GM19438 (cell line): ENCODE measurements at regions not wholly inside any gene's neighbourhood (a gene's known extent, or its start where the extent isn't known, plus 50 kb on each side); places are given as distances from the start of the nearest gene placed in this dataset.
"Not testable (repeated sequence)": the region's sequence is repeated elsewhere in the genome, so short reads cannot be mapped to it uniquely, and the experiment has no call there.

Experiments used
- ATAC-seq: cut with Tn5 transposase; IDR thresholded peaks from one replicate; pipeline ENCODE4 v1.9.1; 2021; ENCODE audit warnings: low read depth; ENCODE audit not compliant: unreplicated experiment

DNA sequence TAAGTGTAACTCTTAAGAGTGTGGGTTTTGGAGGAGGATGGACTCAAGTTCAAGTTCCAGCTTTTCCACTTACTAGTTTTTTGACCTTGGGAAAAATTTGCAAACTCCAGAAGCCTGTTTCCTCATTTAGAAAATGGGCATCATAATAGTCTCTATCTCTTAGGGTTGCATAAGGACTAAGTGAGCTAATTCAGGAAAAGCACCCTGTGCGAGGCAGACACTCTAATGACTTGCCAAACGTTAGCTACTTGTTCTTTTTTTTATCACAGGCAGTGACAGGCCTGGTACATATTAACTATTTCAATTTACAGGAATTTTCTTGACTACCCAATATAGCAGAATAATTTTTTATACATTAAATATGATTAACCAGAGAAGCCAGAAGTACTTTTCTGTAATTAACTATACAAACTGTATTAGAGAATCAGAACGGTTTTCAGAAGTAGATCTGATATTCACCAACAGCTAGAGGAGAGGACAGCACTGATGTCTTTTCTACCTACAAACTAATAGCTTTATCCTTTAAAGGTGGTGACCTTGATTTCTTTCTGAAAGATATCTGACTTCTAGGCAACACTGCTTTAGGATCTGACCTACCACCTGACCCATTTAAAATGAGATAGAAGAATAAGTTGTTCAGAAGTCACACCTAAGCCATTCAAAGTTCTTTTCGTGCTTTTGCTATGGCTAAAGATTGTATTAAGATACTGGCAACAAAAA is 139.6 kb upstream of the HAND2 start:
- no peak for ATAC-seq

DNA sequence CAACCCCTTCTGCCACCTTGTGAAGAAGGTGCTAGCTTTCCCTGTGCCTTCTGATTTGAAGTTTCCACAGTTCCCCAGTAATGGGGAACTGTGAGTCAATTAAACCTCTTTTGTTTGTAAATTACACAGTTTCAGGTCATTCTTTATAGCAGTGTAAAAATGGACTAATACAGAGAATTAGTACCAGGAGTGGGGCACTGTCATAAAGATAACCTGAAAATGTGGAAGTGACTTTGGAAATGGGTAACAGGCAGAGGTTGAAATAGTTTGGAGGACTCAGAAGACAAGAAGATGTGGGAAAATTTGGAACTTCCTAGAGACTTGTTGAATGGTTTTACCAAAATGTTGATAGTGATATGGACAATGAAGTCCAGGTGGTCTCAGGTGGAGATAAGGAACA is 131.0 kb upstream of the HAND2 start:
- no peak for ATAC-seq

DNA sequence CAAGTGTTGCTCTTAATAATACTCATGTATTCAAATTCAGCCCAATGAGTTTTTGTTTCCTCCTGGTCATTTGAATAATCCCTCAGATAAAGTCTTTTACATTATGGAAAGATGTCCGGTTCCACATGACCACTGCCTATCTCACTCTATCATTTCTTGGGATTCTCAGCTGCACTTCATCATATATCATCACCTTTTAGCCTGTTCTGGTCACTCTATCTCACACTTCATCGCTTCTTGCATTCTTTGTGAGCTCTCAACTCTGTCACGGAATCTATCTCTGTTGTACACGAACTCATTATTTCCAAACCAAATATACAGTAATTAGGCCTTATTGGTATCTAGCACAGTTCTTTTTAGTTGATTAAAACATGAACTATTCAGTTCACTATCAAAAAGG is 126.9 kb upstream of the HAND2 start:
- no peak for ATAC-seq

DNA sequence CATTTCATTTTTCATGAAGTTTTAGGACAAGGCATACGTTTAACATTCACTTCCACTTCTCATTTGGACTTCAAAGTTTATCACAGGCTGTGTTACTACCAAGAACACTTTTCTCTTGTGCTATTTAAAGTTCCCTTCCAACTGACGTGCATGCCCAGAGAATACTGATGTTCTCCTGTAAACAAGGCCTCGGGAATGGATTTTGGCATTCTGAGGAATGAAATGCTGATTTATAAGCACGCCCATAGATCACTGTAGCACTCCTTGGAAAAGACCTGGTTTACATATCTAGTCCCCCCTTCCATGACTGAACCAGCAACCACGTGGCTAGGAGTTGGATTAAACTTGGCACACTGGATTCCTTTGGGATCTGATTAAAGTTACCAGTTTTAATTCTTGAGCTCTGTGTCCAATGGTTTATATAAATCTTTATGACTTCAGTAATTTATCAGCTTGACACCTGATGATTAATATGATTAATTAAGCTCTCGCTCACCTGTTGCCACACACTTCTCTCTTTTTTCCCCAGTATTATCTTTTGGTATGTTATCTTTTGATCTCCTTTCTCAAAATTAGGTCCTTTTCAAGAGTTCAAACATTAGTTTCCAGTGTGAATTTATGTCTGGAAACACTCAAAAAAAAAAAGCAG is 122.4 kb upstream of the HAND2 start:
- no peak for ATAC-seq

DNA sequence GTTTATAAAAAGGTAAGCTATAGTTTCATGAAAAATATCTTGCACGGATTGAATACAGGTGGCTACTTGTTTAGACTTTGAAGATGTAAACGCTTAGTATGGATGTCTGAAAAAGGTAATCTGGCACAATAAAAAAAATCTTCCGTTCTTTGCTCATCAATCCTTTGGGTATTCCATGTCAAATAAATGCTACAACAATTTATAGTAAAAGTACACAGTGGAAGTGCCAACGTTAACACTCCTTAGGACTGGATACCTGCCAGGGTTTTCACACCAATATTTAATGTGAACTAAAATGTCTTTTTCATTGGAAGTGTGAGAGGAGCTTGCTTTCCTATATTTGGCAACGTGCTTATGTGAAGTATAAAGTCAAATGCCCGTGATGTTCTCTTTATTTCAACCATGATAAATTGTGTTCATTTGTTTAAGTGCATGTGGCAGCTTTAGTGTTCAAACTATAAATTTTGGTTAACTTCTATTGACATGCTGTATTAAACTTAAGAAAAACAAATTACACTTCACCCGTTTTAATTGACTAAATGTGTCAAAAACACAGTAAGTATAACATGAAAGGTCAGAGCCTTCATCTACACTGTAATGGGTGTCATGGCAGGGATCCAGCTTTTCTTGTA is 121.7 kb upstream of the HAND2 start:
- ATAC-seq: no peak

DNA sequence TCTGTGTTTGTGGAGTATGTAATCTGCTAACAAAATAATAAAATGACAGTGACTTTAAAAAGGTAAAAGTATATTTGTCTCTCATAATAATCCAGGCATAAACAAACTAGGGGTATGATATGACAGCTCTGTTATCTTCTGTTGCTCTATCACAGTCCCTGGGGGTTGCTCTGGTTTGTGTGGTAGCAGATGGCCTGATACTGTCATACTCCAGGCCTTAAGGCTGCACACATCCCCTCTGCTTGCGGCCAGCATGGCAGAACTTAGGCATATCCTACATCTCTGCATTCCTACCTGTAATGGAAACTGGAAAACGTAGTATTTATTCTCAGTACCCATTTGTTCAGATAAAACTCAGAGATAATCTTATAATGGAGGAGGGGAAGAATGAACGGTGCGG is 117.9 kb upstream of the HAND2 start:
- no peak for ATAC-seq

DNA sequence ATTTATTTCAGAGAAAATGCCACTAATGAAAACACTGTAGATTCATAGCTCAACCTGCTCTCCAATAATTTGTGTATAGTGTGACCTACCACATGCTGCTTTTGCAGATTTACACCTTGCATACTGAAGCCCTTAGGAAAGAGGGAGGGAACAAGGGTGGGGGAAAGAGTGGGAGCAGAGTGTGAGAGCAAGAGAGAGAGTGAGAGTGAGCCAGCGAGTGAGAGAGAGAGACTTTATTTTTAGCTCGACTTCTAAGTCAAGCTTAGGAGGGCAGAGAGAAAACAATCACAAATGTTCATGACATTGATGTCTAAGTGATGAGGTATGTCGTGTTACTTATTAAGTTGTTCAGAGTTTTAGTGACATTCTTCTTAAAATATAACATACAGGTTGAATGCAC is 112.5 kb upstream of the HAND2 start:
- ATAC-seq: no peak

DNA sequence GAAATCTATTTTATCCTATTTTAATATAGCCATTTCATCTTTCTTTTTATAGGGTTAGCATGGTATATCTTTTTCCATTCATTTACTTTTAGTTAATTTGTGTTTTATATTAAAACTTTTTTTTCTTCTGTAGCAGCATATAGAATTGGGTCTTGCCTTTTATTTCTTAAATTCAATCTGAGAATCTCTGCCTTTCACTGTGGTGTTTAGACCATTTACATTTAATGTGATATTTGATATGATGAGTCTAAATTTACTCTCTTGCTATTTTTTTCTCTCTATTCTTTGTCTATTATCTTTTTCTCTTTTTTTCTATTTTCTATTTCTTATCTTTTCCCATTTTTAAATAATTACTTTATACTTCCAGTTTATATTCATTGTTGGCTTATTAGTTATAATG is 105.4 kb upstream of the HAND2 start:
- no peak for ATAC-seq

DNA sequence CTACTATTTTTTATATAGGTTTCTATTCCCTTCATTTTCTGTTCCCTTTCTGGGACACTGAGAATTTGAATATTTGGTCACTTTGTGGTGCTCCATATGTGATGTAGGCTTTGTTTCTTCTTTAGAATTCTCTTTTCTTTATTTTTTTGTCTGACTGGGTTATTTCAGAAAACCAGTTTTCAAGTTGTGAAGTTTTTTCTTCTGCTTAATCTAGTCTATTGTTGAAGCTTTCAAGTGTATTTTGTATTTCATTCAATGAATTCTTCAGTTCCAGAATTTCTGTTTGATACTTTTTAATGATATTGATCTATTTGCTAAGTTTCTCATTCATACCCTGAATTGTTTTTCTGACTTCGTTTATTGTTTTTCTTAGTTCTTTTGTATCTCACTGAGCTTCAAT is 96.2 kb upstream of the HAND2 start:
- no peak for ATAC-seq

DNA sequence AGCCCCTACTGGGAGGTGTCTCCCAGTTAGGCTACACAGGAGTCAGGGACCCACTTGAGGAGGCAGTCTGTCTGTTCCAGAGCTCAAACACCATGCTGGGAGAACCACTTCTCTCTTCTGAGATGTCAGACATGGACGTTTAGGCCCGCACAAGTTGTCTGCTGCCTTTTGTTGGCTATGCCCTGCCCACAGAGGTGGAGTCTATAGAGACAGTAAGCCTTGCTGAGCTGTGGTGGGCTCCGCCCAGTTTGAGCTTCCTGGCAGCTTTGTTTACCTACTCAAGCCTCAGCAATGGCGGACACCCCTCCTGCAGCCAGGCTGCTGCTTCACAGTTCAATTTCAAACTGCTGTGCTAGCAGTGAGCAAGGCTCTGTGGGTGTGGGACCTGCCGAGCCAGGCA is 88.6 kb upstream of the HAND2 start:
- not testable (repeated sequence) for ATAC-seq

DNA sequence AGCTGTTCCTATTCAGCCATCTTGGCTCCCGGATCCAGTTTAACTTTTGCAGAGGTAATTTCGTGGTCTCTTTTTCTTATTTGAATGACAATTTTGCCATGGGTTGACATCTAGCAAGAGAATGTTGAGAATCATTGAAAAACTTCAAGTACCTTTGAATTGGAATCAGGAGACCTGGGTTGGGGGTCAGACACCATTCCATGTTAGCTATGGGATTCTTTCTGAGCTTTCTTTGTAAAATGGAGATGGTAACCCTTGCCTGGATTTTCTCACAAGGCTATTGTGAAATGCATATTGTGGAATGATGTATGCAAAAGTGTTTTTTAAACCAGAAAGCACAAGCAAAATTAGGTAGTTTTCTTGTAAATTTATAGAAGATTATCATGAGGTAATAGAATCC is 79.1 kb upstream of the HAND2 start:
- no peak for ATAC-seq

DNA sequence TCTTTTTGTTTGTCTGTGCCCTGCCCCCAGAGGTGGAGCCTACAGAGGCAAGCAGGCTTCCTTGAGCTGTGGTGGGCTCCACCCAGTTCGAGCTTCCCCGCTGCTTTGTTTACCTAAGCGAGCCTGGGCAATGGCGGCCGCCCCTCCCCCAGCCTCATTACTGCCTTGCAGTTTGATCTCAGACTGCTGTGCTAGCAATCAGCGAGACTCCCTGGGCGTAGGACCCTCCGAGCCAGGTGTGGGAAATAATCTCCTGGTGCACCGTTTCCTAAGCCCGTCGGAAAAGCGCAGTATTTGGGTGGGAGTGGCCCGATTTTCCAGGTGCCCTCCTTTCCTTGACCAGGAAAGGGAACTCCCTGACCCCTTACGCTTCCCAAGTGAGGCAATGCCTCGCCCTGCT is 78.6 kb upstream of the HAND2 start:
- ATAC-seq: not testable (repeated sequence)

DNA sequence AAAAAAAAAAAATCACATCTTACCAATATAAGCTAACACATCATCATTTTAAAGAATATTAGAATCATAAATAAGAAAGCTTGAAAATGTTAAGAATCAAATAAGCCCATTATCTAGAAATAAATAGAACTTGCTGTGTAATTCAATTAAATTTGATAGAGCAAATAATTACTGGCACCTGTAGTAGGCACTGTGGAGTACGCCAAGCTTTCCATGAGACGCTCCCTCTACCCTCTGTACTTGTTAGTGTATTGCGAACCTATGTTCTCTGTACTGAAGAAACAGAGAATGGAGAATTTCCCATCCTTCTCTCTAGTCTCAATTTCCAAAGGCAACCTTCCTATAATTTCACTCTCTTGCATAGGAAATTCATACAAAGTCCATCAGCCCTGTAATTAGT is 61.7 kb upstream of the HAND2 start:
- ATAC-seq: no peak

DNA sequence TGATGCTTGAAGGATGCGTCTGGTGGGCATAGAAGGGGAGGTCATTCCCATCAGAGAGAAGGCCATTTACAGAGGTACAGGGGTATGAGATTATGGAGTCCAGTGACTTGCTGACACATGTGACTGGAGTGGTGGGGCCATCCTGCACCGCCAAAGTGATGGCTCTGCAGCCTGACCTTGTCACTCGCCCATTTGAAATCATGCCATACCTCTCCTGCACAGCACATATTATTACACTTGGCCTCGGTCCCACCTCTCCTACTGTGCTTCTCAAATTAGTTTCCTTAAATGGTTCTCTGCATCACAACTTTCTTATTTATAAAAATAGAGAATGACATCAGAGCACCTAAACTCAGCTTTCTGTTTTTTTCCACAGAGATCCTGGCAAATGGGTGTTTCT is 60.7 kb upstream of the HAND2 start:
- no peak for ATAC-seq

DNA sequence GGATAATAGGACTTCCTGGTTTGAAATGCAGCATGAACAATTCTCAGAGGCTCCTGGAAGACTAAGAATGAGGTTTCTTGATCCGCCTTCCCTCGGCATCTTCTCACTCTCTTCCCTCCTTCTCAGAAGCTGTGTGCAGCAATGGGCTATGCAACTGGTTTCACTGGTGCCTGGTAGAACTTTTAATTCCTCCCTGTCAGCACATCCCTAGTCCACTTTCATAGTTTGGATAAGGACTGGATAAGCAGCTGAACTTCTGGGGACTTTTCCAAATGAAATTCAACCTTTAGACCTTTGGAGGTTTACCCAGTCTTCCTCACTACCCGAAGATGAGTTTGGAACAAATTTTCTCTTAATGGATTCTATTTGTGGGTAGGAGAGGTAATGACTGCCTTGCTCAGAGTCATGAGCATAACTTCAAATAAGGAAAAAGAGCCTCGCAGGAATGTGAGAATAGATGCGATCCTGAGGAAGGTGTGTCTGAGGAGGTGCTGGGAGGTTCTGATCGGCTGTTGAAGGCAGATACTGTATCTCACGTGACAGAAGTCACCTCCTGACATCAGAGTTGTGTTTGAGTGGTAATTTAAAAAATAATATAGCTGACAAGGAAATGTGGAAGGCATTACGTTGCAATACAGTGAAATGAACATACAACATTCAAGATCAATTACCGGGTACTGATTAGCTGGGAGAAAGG is 56.0 kb upstream of the HAND2 start:
- ATAC-seq: no peak

DNA sequence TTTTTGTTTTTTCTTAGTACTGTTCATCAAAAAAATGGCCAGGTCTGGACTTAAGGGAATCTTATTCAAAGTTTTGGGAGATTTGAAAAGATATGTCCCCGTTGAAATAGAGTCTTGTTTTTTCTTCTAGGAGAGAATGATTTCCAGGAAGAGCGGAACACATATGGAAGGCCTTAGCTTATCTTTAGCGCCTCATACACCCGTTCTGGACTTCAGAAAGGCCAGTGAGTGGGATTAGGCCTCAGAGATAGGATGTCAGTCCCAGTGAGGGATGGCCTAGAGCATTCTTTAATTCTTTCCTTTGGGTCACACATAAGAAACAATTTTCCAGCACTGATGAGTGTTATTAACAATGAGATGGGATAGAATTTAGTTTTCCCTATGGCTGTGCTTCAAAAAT is 54.5 kb upstream of the HAND2 start:
- no peak for ATAC-seq
